AML-193 (cell line): ENCODE measurements at regions not wholly inside any gene's neighbourhood (a gene's known extent, or its start where the extent isn't known, plus 50 kb on each side); places are given as distances from the start of the nearest gene placed in this dataset.

ENCODE experiments used
- DNase-seq, 2 experiments: peaks; one replicate each; lab custom pipeline; 2025; lab: John Stamatoyannopoulos, UW

GRCh38 chr15:49751191-49751590 lies 130.3 kb downstream of the DTWD1 start:
- DNase-seq, result no peak

GRCh38 chr15:49751751-49752150 lies 130.9 kb downstream of the DTWD1 start:
- no peak for DNase-seq

DNA sequence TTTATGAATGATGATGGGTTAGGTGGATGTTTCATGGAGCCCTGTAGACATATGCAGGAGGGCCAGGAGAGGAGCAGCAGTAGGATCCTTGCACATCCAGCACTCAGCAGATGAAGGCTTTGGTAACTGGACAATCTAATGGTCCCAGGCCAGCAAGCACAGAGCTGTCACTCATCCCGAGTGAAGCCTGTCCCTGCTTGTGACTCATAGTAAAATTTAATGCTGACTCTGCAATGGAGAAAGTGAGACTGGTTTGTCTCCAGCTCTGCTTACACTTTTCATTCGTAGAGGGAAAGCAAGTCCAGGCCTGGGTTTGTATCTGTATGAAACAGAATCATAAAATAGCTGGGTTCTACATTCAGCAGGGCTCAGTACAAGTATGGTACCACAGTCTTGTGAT lies 131.7 kb downstream of the DTWD1 start:
- no peak for DNase-seq

DNA sequence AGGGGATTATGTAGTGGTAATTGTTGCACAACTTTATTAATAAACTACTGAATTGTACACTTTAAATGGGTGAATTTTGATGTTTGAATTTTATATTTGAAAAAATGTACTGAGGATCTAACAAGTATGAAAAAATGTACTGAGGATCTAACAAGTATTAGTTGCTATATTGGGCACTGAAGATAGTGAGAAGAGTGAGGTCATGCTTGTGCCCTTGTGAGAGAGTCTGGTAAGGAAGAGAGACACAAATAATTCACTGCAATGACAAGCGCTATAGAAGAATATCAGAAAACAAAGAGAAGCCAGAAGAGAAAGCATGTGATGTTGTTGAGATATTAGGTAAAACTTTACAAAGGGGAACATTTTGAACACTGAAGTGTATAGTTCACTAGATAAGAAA lies 137.6 kb downstream of the DTWD1 start:
- no peak for DNase-seq

- no peak for DNase-seq
Measured at GRCh38 chr15:49758856-49759255, 138.0 kb downstream of the DTWD1 start.

DNA sequence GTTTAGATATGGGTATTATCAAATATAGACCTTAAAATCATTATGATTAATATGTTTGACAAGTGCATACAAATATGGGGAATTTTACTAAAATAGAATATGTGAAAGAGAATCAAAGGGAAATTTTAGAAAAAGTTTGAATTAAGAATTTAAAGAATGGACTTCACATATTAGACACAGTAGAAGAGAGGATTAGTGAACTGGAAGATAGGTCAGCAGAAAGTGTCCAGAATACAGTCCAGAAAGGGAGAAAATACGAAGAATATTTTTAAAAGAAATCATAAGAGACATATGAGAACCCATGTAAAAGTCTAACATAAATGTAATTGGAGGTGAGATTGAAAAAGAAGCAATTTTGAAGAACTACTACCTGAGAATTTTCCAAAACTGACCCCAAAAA lies 139.9 kb downstream of the DTWD1 start:
- no peak for DNase-seq

DNA sequence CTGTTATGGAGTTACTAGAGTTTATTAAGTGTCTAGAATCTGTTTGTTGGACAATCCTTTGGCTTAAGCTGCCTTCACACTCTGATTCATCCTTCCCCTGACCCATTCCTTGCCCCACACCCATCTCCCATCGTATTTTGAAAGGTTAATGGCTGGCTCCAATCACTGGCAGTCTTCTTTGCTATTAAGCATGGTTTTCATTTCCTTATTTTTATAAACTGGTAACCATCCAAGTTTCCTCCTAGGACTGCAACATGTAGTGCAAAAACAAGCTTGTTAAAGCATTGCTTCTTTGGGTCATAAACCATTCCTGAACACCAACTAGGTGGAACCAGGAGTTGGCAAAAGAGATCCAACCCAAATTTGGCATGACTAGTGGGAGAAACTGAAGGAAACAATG lies 148.4 kb downstream of the DTWD1 start:
- DNase-seq, result no peak

- no peak for DNase-seq
Measured at GRCh38 chr15:49789436-49789835, 168.6 kb downstream of the DTWD1 start.

DNA sequence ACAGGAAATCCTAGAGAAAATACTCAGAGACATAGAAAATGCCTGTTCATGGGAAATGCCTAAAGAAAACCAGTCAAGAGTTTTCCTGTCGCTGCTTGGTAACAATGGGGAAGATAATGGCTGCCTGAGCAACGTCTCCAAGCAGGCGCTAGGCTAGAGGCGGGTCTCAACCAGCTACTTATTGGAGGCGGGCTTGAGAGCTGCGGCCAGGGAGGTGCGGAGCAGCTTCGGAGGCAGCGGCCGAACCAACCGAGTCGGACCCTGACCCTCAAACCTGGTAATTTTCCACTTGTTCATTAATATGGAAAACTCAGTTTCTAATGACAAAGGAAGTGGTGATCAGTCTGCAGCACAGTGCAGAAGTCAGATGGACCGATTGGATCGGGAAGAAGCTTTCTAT lies 173.1 kb downstream of the DTWD1 start:
- no peak for DNase-seq

- DNase-seq, result no peak
Measured at GRCh38 chr15:49801796-49802195, 180.9 kb downstream of the DTWD1 start.
